Spleen (tissue), 11 donors: ENCODE measurements at regions not wholly inside any gene's neighbourhood (a gene's known extent, or its start where the extent isn't known, plus 50 kb on each side); places are given as distances from the start of the nearest gene placed in this dataset.
A peak's percentile ranks its signal among the peaks of the same experiment; 100 is the strongest.

Source experiments
- DNase-seq: peaks from one replicate; pipeline ENCODE4 v3.0.0-alpha.2; 2020
- H3K27ac ChIP-seq, 8 donors: fragments of 200-600 bp; sonication (generic) in 7 of 8; 1 replicate in 4 of 8; 2 replicates in 4 of 8; pipeline versions ENCODE4 v1.5.0 to v1.8.0; 2016 to 2021; ENCODE audit warnings: inconsistent platforms in 4 of 8, mild to moderate bottlenecking in 4 of 8, moderate library complexity in 1 of 8
- H3K27me3 ChIP-seq, 7 donors: fragments of 200-600 bp; sonication (generic) in 6 of 7; replicated peaks in 1 of 7; 1 replicate in 4 of 7; 2 replicates in 3 of 7; pipeline versions ENCODE4 v1.5.0 to v1.8.0; 2016 to 2021; ENCODE audit warnings: inconsistent platforms in 3 of 7, mild to moderate bottlenecking in 1 of 7
- H3K36me3 ChIP-seq, 6 donors: fragments of 200-600 bp; sonication (generic) in 5 of 6; 1 replicate in 4 of 6; 2 replicates in 2 of 6; pipeline versions ENCODE4 v1.5.0 to v1.8.0; 2016 to 2021; ENCODE audit warnings: inconsistent platforms in 2 of 6
- H3K4me1 ChIP-seq, 6 donors: fragments of 200-600 bp; sonication (generic) in 5 of 6; 1 replicate in 3 of 6; 2 replicates in 3 of 6; pipeline versions ENCODE4 v1.5.0 to v1.8.0; 2016 to 2021; ENCODE audit warnings: inconsistent platforms in 3 of 6
- H3K4me3 ChIP-seq, 8 donors: fragments of 200-600 bp; sonication (generic) in 7 of 8; 1 replicate in 4 of 8; 2 replicates in 4 of 8; pipeline versions ENCODE4 v1.5.0 to v1.8.0; 2016 to 2021; ENCODE audit warnings: inconsistent platforms in 4 of 8, mild to moderate bottlenecking in 4 of 8, moderate library complexity in 2 of 8
- H3K9me3 ChIP-seq, 8 donors: fragments of 200-600 bp; sonication (generic) in 7 of 8; 1 replicate in 4 of 8; 2 replicates in 4 of 8; pipeline versions ENCODE4 v1.5.0 to v1.8.0; 2016 to 2021; ENCODE audit warnings: inconsistent platforms in 4 of 8
- POLR2A ChIP-seq, 3 donors: fragments of 450-650 bp; IDR thresholded peaks; one replicate each; pipeline ENCODE4 v1.5.1; 2017; ENCODE audit warnings: antibody characterized with exemption in 3 of 3, mild to moderate bottlenecking in 1 of 3
- POLR2AphosphoS5 ChIP-seq, 3 donors: sonication (generic); formaldehyde crosslinking; IDR thresholded peaks; one replicate each; pipeline ENCODE4 v1.5.1; 2017; ENCODE audit warnings: antibody characterized with exemption in 3 of 3
- WGBS, 5 donors: extraction: QIAGEN DNeasy Blood & Tissue Kit in 3 of 5; methylation state at CpG; one replicate each; pipeline versions ENCODE4 v1.1.5 to v1.1.7; 2013 to 2018; 5-methylcytosine and 5-hydroxymethylcytosine counted together
- intact Hi-C: fragments of 100-400 bp; cut with DNase I; formaldehyde crosslinking; loops from one replicate; pipeline ENCODE4 v1.15.0; 2023; ENCODE audit warnings: low total_unique reads
- TF ChIP-seq, protein P1 (sequence below), 11 experiments: fragments of 200-600 bp in 7 of 11; fragments of 450-650 bp in 4 of 11; sonication (generic) in 4 of 11; IDR thresholded peaks in 8 of 11; conservative IDR thresholded peaks in 3 of 11; 1 replicate in 7 of 11; 2 replicates in 4 of 11; pipeline versions ENCODE4 v1.4.0 to v1.8.0; 2016 to 2021; ENCODE audit warnings: antibody characterized with exemption in 11 of 11, inconsistent platforms in 4 of 11, mild to moderate bottlenecking in 1 of 11
- donor health status: healthy with polysubstance abuse.
- donor health status: DM: no; HTN: no; CAD: no; lungs with moderate emphysema.
- donor health status: DM: no; HTN: no; CAD: no.
- donor health status: Bipolar disorder and iron deficiency.
- donor health status: healthy.
- donor health status: DM: no; HTN: no; CAD: no.
- donor health status: DM: yes; HTN: yes; CAD: no.

DNA sequence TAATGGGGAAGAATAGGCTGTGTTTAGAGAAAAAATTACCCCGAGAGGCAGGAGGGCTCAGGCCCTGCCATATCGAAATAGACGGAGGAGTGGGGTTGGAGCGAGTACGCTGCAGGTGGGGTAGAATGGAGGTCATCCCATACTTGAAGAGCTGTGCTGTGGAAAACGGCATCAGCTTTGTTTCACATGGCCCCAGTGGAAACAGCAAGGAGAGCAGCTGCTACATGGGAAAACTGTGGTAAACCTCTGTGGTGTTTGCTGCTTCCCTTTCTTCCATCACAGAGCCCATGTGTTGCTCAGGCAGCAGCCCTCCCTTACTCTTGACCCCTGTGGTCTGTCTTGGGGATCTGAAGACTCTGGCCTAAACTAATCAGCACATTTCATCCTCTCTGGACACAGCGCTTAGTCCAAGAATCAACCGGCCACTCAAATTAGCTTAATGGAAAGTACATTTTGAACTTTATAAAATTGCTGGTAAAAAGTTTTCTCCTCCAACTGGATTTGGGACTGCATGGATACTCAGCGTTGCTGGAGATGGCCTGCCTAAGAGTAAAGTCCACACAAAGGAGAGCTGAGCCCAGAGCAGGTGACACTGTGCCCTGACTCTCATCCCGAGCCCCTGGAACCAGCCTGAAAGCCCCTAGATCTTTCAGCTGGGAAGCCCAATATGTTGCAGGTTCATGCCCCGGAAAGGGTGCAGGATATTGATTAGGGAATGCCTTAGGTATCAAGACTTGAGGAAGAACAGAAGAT is 127.1 kb upstream of the GADD45A start:
- H3K9me3 ChIP-seq = no peaks in the 10 kb centered on the region
- peaks cover 0 to 14% (median 0%) of the 10 kb centered on the region in 7 donors for H3K27me3 ChIP-seq
- no peak for DNase-seq
- intact Hi-C loops = no loop called here
- H3K4me3 ChIP-seq = no peak overlapping the region
- no peaks in the 10 kb centered on the region for H3K36me3 ChIP-seq
- TF ChIP-seq POLR2AphosphoS5 (IDR thresholded peaks at IDR 0.05) (no peak), POLR2A (IDR thresholded peaks at IDR 0.05) (no peak)
- TF ChIP-seq, protein P1, sequence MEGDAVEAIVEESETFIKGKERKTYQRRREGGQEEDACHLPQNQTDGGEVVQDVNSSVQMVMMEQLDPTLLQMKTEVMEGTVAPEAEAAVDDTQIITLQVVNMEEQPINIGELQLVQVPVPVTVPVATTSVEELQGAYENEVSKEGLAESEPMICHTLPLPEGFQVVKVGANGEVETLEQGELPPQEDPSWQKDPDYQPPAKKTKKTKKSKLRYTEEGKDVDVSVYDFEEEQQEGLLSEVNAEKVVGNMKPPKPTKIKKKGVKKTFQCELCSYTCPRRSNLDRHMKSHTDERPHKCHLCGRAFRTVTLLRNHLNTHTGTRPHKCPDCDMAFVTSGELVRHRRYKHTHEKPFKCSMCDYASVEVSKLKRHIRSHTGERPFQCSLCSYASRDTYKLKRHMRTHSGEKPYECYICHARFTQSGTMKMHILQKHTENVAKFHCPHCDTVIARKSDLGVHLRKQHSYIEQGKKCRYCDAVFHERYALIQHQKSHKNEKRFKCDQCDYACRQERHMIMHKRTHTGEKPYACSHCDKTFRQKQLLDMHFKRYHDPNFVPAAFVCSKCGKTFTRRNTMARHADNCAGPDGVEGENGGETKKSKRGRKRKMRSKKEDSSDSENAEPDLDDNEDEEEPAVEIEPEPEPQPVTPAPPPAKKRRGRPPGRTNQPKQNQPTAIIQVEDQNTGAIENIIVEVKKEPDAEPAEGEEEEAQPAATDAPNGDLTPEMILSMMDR (IDR thresholded peaks at IDR 0.05 in 8 of 11, conservative IDR thresholded peaks at IDR 0.05 in 3 of 11) = no peak
- WGBS, 5 donors = 48 to 61% (median 58%) methylated on average over 11 of the region's 11 CpGs
- no peak overlapping the region for H3K27ac ChIP-seq
- H3K4me1 ChIP-seq = peaks cover 7 to 34% (median 13%) of the 10 kb centered on the region in 6 donors

DNA sequence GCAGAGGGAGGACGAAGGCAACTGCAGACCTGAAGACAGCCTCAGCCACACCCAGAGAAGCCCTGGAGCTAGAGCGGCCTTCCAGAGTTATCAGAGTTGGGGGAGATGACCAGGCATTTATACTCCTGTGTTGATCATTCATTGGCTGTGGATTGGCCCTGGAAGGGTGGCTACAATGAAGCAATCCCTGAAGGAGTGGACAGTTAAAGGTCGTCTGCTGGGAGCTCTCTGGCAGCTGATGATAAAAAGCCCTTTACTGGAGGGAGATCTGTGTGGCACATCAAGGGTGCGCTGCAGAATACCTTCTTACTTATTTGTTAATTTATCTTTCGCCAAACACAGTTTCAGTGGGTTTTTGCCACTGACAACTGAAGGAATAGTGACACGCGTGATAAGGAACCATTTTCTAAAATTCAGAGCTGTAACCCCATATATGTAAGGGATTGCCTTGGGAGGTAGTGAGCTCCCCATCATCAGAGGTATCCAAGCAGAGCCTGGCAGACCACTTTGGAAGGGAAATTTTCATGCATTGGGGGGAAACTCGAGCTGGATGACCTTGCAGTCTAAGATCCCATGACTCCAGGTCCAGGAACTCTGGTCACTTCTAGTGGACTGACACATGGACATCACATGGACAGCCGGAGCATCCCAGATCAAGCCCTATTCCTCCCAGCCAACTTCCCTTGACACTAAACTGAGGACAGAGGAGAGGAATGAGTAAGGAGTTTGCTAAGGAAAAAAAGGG is 126.4 kb upstream of the GADD45A start:
- DNase-seq = no peak
- Histone ChIP-seq H3K4me3 (no peak overlapping the region), H3K9me3 (no peaks in the 10 kb centered on the region), H3K27me3 (peaks cover 0 to 14% (median 0%) of the 10 kb centered on the region in 7 donors), H3K27ac (peak overlapping the region in 4 of 8 donors; percentile 6 to 82 (median 80)), H3K36me3 (no peaks in the 10 kb centered on the region), H3K4me1 (peaks cover 7 to 34% (median 13%) of the 10 kb centered on the region in 6 donors)
- TF ChIP-seq POLR2AphosphoS5 (IDR thresholded peaks at IDR 0.05) (no peak), POLR2A (IDR thresholded peaks at IDR 0.05) (no peak)
- TF ChIP-seq, protein P1 (IDR thresholded peaks at IDR 0.05 in 8 of 11, conservative IDR thresholded peaks at IDR 0.05 in 3 of 11) = no peak
- intact Hi-C loops = no loop called here
- 78 to 88% (median 80%) methylated on average over 9 of the region's 9 CpGs for WGBS, 5 donors

DNA sequence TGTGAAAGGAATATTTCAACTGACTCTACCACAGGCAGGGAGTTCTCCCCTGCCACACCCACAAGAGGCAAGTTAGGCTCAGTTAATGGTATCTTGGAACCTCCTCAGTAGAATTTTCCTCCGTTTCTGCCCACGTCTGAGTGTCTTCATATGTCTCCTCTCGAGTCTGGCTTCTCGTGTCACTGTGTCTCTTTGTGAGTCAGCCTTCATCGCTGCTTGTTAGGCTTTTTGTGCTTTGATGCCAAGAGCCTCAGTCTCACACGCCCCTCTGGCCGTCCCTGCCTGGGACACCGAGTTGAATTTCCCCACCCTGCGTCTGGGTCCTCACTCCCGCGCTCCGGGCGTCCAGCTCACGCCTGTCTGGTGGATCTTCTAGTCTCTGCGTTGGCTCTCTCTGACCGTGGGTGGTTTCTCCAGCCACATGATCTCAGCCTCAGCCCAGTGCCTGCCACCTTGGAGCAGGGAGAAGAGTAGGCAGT is 125.7 kb upstream of the GADD45A start:
- TF ChIP-seq POLR2A (IDR thresholded peaks at IDR 0.05) (no peak), POLR2AphosphoS5 (IDR thresholded peaks at IDR 0.05) (peak in 1 of 3 donors; percentile 9)
- TF ChIP-seq, protein P1 (IDR thresholded peaks at IDR 0.05 in 8 of 11, conservative IDR thresholded peaks at IDR 0.05 in 3 of 11) = no peak
- WGBS, 5 donors = 65 to 82% (median 77%) methylated on average over 16 of the region's 16 CpGs
- intact Hi-C loops = no loop called here
- no peaks in the 10 kb centered on the region for H3K36me3 ChIP-seq
- H3K4me1 ChIP-seq = peaks cover 7 to 41% (median 15%) of the 10 kb centered on the region in 6 donors
- peak overlapping the region in 6 of 8 donors; percentile 6 to 82 (median 68) for H3K27ac ChIP-seq
- H3K27me3 ChIP-seq = peaks cover 0 to 14% (median 0%) of the 10 kb centered on the region in 7 donors
- H3K4me3 ChIP-seq = no peak overlapping the region
- H3K9me3 ChIP-seq = no peaks in the 10 kb centered on the region
- no peak for DNase-seq
